SK-N-MC (cell line): ENCODE measurements at regions not wholly inside any gene's neighbourhood (a gene's known extent, or its start where the extent isn't known, plus 50 kb on each side); places are given as distances from the start of the nearest gene placed in this dataset.

Source experiments
- DNase-seq: peaks from one replicate; pipeline ENCODE4 v3.0.0-alpha.2; 2011; ENCODE audit warnings: low read depth, low spot score
- H3K27ac ChIP-seq: fragments of 200-600 bp; sonication (generic); 2 replicates; pipeline ENCODE4 v1.5.1; 2016; ENCODE audit warnings: mixed run types
- H3K36me3 ChIP-seq: fragments of 200-600 bp; sonication (generic); 2 replicates; pipeline ENCODE4 v1.6.1; 2017; ENCODE audit warnings: antibody characterized with exemption, low read length, mixed read lengths; ENCODE audit not compliant: insufficient read depth
- H3K4me3 ChIP-seq: fragments of 200-600 bp; sonication (generic); 2 replicates; pipeline ENCODE4 v1.5.1; 2016
- H3K9ac ChIP-seq: fragments of 200-600 bp; sonication (generic); 2 replicates; pipeline ENCODE4 v1.8.0; 2017; ENCODE audit warnings: mixed run types, mixed read lengths; ENCODE audit not compliant: insufficient read length
- H3K9me3 ChIP-seq: fragments of 200-600 bp; sonication (generic); 2 replicates; pipeline ENCODE4 v1.6.1; 2017; ENCODE audit warnings: low read depth, mild to moderate bottlenecking, antibody characterized with exemption, low read length, moderate library complexity, mixed read lengths
- EZH2 ChIP-seq: fragments of 200-600 bp; sonication (generic); IDR thresholded peaks from one replicate; pipeline ENCODE4 v1.6.1; 2017; ENCODE audit warnings: antibody characterized with exemption
- FOXP2 ChIP-seq: optimal IDR thresholded peaks from 2 replicates; pipeline ENCODE3; 2011; ENCODE audit warnings: mild to moderate bottlenecking, moderate library complexity; ENCODE audit not compliant: insufficient read depth; ENCODE audit errors: extremely low read length, control extremely low read depth
- POLR2AphosphoS5 ChIP-seq: IDR thresholded peaks from 2 replicates; pipeline ENCODE4 v1.6.1; 2012; ENCODE audit warnings: mild to moderate bottlenecking, low read depth, low read length, borderline replicate concordance

DNA sequence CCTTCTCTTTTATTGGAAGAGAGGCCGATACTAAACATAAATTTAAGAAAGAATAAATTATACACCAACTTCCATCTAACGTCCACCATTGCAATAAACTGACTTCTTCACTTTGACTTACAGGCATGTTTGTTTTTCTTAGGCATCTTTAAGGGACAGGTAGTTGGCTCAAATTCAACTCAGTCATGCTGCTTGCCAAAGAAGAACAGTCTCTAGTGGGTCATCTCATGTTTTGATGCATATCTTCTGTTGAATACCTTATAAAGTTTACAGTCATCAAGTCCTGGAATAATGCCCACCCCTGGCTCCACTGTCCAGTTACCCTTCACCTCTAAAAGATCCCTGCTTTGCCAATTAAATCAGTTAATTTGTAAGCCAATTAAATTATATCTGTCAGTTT lies 328.2 kb upstream of the GRAMD2B start:
- Histone ChIP-seq H3K36me3 (no peaks in the 10 kb centered on the region), H3K4me3 (no peak overlapping the region), H3K27ac (no peak overlapping the region), H3K9ac (no peak overlapping the region), H3K9me3 (no peaks in the 10 kb centered on the region)
- no peak for TF ChIP-seq POLR2AphosphoS5
- TF ChIP-seq FOXP2 = no peak
- no peak for TF ChIP-seq EZH2
- no peak for DNase-seq

DNA sequence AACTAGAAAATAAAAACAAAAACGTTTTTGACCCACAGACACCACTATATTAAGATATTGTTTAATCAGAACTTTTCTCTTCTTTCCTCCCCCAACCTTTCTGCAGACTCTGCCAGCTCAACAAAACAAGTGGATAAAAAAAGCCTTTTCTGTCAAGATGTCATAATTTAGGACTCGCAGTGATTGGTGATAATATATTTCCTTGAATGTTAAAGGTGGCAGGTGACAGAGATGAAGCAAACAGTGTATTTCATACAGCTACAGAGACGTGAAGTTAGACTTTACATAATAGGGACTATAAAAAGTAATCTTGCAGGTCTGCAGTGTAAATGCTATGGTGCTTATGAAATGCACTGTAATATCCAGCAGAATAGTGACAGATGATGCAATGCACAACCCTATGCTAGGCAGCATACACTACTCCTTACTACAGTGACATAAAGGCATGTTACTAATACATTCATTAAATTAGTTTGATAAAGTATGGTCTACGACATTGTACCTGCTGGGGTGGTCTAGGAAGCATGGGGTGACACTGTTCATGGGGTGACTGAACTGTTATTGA lies 326.7 kb upstream of the GRAMD2B start:
- DNase-seq = no peak
- Histone ChIP-seq H3K9me3 (no peaks in the 10 kb centered on the region), H3K4me3 (no peak overlapping the region), H3K36me3 (no peaks in the 10 kb centered on the region), H3K9ac (no peak overlapping the region), H3K27ac (no peak overlapping the region)
- no peak for TF ChIP-seq EZH2
- no peak for TF ChIP-seq POLR2AphosphoS5
- no peak for TF ChIP-seq FOXP2

DNA sequence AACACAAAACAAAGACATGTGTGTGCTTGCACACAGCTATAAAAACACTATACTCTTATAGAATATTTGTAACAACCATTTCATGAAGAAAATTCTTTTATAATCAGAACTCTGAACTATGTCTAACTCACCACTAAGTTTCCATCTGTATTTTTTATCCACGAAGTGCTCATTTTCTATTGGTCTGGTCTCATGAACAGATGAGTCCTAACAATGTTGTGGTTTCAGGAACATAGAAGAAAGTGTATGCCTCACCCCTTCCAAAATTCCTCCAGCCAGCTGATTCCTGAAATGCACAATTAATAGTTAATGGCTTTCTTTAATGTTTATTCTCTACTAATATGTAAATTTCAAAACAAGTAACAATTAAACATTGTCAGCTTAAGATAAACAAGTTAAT lies 325.3 kb upstream of the GRAMD2B start:
- Histone ChIP-seq H3K4me3 (no peak overlapping the region), H3K9ac (no peak overlapping the region), H3K9me3 (no peaks in the 10 kb centered on the region), H3K27ac (no peak overlapping the region), H3K36me3 (no peaks in the 10 kb centered on the region)
- no peak for TF ChIP-seq FOXP2
- no peak for TF ChIP-seq EZH2
- TF ChIP-seq POLR2AphosphoS5 = no peak
- DNase-seq = no peak

DNA sequence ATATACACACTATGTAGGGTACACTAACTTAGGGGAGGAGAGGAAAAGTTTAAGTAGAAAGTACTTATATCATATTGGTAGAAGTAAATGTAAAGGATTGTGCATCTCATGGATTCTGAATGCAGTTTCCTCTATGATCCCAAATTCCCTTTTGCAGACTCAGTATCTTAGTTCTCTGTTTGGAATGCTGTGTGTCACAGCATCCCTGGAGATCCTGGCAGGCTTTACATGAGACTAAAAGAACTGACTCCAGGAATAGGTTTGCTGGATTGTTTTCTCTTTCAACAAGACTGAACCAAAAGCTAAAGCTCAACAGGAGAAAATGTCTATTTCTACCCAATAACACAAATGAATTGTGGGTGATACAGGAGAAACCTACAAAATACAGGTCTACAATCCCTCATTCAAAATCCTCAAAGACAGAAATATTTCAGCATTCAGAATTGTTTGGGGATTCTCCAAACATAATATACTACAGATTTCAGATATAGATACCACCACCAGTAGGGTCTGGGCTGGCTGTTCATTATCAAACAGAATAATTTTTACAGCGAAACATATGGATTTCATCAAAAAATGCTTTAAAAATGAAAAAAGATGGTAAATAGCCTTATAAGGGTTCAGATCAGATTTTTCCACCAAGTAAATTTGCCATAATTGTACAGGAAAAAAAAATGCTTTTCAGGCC lies 324.7 kb upstream of the GRAMD2B start:
- TF ChIP-seq FOXP2 = no peak
- no peaks in the 10 kb centered on the region for H3K36me3 ChIP-seq
- H3K4me3 ChIP-seq = no peak overlapping the region
- no peak overlapping the region for H3K9ac ChIP-seq
- H3K27ac ChIP-seq = no peak overlapping the region
- no peak for DNase-seq
- no peaks in the 10 kb centered on the region for H3K9me3 ChIP-seq

DNA sequence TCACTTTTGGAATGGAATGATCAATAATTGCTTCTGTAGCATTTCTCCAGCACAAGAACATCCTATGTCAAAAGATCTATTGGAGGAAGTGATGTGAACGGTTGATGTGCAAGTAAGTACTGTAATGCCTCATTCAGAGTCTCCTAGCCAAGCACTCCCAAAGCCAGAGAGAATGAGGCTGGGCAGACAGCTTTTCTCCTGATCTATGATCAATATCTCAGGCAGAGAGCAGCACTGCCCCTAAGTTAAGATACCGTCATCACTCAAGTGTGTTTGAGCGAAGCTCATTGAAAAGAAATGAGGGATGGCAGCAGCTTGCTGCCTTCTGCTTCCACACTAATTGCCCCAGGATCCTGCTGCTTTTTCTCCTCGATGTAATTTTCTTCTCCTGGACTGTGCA lies 324.1 kb upstream of the GRAMD2B start:
- Histone ChIP-seq H3K36me3 (no peaks in the 10 kb centered on the region), H3K4me3 (no peak overlapping the region), H3K27ac (no peak overlapping the region), H3K9ac (no peak overlapping the region), H3K9me3 (no peaks in the 10 kb centered on the region)
- TF ChIP-seq EZH2 = no peak
- no peak for TF ChIP-seq FOXP2
- no peak for TF ChIP-seq POLR2AphosphoS5
- DNase-seq = no peak

DNA sequence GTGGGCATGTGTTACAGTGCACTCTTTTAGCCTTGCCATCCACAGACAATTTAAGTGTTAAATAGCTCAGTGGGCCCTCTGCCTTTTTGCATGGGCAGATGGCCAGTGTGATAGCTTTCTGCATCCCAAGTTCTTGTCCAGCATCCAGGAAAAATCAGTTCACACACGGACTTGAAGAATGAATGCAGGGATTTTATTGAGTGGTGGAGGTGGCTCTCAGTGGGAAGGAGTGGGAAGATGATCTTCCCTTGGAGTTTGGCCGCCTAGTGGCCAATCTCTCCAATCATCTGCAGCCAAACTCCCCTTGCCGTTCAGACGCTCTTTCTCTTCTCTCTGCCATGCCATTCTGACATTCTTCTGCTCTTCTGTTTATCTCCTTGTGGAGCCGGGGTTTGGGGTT lies 322.4 kb upstream of the GRAMD2B start:
- Histone ChIP-seq H3K27ac (no peak overlapping the region), H3K9me3 (no peaks in the 10 kb centered on the region), H3K36me3 (no peaks in the 10 kb centered on the region), H3K4me3 (no peak overlapping the region), H3K9ac (no peak overlapping the region)
- no peak for TF ChIP-seq EZH2
- no peak for TF ChIP-seq POLR2AphosphoS5
- no peak for TF ChIP-seq FOXP2
- DNase-seq = no peak

DNA sequence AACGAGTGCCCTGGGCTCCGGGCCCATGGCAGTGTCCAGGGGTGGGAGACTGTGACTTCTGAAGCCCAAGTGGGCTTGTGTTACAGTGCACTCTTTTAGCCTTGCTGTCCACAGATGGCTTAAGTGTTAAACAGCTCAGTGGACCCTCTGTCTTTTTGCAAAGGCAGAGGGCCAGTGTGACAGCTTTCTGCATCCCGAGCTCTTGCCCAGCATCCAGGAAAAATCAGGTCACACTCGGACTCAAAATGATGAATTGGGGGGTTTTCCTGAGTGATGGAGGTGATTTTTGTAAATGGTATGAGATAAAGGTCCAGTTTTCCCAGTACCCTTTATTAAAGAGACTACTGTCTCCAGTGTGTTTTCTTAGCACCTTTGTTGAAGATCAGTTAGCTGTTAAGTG lies 321.3 kb upstream of the GRAMD2B start:
- Histone ChIP-seq H3K4me3 (no peak overlapping the region), H3K27ac (no peak overlapping the region), H3K36me3 (no peaks in the 10 kb centered on the region), H3K9me3 (no peaks in the 10 kb centered on the region), H3K9ac (no peak overlapping the region)
- TF ChIP-seq EZH2 = no peak
- no peak for TF ChIP-seq POLR2AphosphoS5
- no peak for TF ChIP-seq FOXP2
- DNase-seq = no peak

DNA sequence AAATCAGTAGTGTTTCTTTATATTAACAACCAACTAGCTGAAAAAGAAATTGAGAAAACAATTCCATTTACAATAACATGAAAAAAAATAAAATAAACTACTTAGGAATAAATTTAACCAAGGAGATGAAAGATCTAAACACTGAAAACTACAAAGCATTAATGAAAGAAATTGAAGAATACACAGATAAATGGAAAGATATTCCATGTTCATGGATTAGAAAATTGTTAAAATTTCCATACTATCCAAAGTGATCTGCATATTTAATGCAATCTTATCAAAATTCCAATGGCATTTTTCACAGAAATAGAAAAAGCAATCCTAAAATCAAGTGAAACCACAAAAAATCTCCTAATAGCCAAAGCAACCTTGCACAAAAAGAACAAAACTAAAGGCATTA lies 320.2 kb upstream of the GRAMD2B start:
- no peak for DNase-seq
- Histone ChIP-seq H3K27ac (no peak overlapping the region), H3K9me3 (no peaks in the 10 kb centered on the region), H3K36me3 (no peaks in the 10 kb centered on the region), H3K4me3 (no peak overlapping the region), H3K9ac (no peak overlapping the region)
- no peak for TF ChIP-seq POLR2AphosphoS5
- TF ChIP-seq EZH2 = no peak
- no peak for TF ChIP-seq FOXP2

DNA sequence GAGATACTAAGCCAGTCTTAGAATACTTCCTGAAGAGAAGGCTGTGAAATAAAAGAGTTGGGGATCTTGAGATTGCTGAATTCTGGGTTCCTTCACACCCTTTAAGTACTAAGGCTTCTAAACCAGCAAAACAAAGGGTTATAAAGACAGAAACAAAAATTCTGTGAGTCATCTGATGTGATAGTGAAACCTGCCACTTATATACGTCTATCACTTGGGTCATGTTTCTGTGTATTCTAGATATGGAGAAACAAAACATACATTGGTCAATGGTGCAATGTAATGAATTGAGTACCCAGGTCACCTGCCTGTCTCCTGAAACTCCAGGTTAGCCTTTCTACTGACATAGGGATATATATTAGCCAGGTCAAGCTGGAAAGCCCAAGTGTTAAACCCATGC lies 319.3 kb upstream of the GRAMD2B start:
- H3K27ac ChIP-seq = no peak overlapping the region
- H3K36me3 ChIP-seq = no peaks in the 10 kb centered on the region
- no peak overlapping the region for H3K4me3 ChIP-seq
- DNase-seq = no peak
- H3K9me3 ChIP-seq = no peaks in the 10 kb centered on the region
- no peak for TF ChIP-seq POLR2AphosphoS5
- TF ChIP-seq FOXP2 = no peak
- H3K9ac ChIP-seq = no peak overlapping the region
